HG03159 (cell line): ENCODE measurements at regions not wholly inside any gene's neighbourhood (a gene's known extent, or its start where the extent isn't known, plus 50 kb on each side); places are given as distances from the start of the nearest gene placed in this dataset.

ENCODE experiments used
- ATAC-seq: cut with Tn5 transposase; IDR thresholded peaks from one replicate; pipeline ENCODE4 v1.9.1; 2021; ENCODE audit warnings: mild to moderate bottlenecking, moderate library complexity; ENCODE audit not compliant: unreplicated experiment

GRCh38 chr1:244255426-244255965 lies 196.2 kb downstream of the ADSS2 start:
- ATAC-seq, result no peak

- no peak for ATAC-seq
These were observed 195.5 kb downstream of the ADSS2 start for GRCh38 chr1:244256086-244256676.

GRCh38 chr1:244264163-244264562 lies 187.5 kb downstream of the ADSS2 start:
- no peak for ATAC-seq

- no peak for ATAC-seq
These were observed 186.2 kb downstream of the ADSS2 start for GRCh38 chr1:244265507-244265906.

- ATAC-seq, result no peak
These were observed 182.5 kb downstream of the ADSS2 start for GRCh38 chr1:244269169-244269568.

DNA sequence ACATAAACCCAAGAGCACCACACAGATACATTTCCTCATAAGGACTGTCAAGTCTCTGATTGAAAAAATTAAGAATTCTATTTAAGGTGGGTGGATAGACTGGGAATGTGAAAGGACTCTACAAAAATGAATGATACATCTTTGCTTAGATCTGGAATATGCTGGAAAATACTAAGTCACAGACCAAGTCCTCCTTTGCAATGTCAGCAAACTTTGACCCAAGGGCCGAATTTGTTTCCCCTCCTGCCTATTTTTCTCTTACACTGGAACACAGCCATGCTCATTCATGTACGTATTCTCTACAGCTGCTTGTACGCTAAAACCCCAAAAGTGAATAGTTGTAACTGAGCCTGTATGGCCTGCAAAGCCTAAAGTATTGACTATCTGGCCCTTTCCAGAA lies 180.7 kb downstream of the ADSS2 start:
- no peak for ATAC-seq

DNA sequence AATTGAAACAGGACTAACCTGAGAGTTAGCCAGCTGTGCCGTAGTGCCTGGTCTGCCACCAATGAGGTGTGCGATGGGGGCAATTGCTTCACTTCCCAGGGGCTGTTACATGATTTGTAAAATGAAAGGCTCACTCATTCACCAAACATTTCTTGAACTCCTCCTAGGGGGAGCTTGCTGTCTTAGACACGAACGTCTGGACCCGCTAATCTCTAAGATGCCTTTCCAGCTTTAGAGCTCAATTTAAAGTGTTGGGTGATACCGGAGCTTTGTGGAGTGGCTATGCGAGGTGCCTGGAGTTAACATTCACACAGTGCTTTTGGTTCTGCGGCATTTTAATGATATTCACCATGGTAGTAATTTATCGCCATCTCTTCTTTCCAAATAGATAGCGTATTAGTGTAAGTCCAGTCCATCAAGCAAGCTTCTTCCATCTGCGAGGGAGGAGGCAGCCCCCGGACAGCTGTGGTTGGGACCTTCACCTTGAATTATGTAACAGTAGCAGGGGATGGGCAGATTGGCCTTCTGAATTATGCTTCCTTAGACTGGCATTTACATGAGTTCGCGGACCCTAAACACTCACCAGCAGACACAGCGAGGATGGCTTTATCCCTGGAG lies 179.9 kb downstream of the ADSS2 start:
- ATAC-seq, result no peak

- peak; percentile 80 for ATAC-seq
These were observed 179.0 kb downstream of the ADSS2 start for GRCh38 chr1:244272471-244273261.

DNA sequence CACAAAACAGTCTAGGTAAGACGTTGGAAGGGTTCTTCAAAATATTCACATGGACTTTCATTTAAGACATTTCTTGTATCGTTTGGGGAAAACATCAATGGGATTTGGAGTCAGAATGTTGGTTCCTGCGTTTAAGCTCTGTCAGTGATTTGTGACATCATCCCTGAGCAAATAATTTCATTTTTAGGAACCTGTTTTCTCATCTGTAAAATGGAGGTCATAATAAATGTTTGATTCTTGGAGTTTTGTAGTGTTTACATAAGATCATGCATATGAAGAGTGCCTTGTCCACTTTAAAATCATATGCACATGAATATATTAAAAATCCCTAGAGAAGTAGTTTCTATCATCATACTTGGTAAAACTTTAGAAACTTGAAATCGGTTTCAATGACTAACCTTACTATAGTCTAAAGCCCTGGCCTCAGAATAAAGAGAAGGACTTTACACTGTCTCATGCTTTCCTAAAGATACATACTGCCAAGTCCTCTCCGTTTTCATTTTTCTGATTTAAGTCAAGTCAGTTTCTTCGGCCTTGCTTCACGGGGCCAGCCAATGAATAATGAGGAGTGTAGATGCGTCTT lies 178.4 kb downstream of the ADSS2 start:
- ATAC-seq, result no peak

DNA sequence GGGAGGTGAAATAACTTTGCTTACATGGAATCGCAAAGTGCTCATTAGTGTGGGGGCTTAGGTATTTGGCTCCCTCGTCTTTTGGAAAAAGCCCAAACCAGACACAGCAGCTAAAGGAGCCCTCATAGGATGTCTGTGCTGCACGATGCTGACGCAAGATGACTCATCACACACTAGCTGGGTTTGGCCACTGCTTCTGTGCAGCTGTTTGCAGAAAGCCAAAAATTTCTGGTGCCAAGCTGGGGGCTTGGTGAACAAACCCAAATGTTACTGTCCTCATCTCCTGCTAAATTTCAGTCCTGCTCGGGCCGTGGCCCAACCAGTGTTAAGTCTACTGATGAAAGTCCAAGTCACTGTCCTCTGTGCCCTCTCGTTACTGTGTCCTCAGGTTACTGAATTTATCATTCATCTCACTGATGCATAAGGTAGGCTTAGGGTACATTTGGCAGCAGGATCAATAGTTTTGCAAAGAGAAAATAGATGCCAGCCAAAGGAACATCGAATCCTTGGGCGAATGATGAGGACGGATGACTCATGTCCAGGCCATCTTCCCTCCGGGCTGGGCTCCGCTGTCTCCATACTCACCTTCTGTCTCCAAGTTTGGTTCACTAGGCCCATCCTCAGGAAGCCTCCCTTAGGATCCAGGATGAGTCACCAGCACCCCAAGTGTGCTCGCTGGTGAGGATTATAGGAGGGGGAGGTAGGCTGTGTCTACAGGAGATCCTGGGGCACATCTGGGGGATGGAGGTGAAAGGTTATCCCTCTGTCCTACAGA lies 177.7 kb downstream of the ADSS2 start:
- ATAC-seq, result no peak

DNA sequence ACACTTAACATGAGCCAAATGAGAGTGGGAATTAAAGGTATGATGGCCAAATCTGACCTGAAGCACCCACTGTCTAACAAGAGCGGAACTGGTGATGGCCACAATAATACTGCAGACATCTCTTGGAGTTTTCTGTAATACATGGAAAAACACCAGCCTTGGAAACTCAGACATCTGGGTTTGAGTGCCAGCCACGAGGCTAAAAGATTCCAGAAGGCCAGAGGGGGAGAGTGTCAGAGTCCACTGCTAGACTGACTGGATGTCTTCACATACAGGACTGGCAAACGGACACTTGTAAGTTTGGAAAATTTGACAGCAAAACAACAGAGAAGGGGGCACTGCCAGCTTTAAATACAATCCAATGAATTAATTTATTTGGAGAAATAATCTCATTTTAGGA lies 175.1 kb downstream of the ADSS2 start:
- no peak for ATAC-seq

- no peak for ATAC-seq
These were observed 171.5 kb downstream of the ADSS2 start for GRCh38 chr1:244280201-244280600.

DNA sequence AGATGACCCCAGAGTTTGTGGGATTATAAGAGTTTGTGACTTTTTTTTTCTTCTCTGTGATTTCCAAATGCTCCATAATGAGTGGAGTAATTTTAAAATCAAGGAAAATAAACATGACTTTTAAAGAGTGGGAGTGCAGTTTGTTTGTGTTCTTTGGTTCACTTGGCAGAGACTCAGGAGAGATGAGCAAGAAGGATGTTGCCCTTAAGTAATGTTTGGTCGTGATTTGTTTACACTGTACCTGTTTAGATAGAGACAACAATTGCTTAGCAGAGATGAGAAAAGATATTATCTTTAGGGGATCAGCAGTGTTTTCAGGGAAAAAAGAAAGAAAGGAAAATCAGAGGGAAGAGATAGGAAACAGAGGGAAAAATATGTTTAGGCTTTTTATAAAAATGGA lies 170.8 kb downstream of the ADSS2 start:
- no peak for ATAC-seq

GRCh38 chr1:244283772-244284171 lies 167.9 kb downstream of the ADSS2 start:
- ATAC-seq, result no peak

DNA sequence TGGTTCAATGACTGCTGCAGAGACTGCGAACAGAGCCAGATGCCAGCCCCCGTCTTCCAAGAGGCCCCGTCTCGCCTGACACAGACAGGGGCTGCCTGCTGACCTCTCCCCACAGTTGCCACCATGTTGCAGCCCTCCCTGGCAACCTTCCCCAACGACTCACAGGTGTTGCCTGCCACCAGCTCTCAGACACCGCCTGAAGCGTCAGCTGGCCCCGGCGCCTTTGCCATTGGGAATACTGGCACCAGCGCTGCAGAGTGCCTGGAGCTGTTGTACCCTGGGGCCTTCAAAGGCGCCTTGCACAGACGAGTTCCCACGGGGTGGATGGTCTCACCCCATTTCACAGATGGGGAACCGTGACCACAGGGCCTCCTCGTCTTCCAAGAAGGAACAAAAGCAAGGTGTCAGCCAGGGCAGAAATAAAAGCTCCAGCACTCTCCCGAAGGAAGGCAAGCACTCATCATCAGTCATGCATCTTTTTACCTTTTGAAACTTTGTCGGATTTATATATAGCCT lies 167.0 kb downstream of the ADSS2 start:
- ATAC-seq, result no peak

GRCh38 chr1:244286341-244286740 lies 165.4 kb downstream of the ADSS2 start:
- no peak for ATAC-seq

GRCh38 chr1:244287726-244288125 lies 164.0 kb downstream of the ADSS2 start:
- no peak for ATAC-seq

DNA sequence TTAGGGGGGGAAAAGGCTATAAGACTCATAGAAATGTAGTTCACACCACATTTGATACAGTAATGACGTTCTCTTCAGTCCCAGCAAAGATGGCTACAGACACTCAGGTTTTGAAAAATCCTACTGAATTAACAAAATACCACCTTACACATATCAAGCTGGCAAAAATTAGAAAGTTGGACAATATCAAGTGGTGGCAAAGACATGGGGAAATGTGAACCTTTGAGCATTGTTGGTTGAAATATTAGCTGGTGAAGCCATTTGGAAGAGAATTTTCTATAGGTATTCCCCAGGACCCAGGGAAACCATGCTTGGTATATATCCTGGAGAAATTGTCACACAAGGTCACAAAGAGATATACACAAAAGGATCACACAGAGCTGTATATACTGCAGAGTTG lies 163.0 kb downstream of the ADSS2 start:
- ATAC-seq, result no peak

- ATAC-seq, result no peak
These were observed 161.5 kb downstream of the ADSS2 start for GRCh38 chr1:244289991-244290785.
